Frontal cortex (tissue), 3 donors: ENCODE measurements at regions not wholly inside any gene's neighbourhood (a gene's known extent, or its start where the extent isn't known, plus 50 kb on each side); places are given as distances from the start of the nearest gene placed in this dataset.

ENCODE experiments used
- DNase-seq, 2 donors: peaks; one replicate each; pipeline ENCODE4 v3.0.0; 2012; ENCODE audit warnings: low spot score in 2 of 2
- FAIRE-seq: peaks from 2 replicates; lab custom pipeline; 2012; peaks lifted over from hg19 to GRCh38; lab: Jason Lieb, UNC
- donor health status: control.
- donor health status: control.
- donor health status: control.

DNA sequence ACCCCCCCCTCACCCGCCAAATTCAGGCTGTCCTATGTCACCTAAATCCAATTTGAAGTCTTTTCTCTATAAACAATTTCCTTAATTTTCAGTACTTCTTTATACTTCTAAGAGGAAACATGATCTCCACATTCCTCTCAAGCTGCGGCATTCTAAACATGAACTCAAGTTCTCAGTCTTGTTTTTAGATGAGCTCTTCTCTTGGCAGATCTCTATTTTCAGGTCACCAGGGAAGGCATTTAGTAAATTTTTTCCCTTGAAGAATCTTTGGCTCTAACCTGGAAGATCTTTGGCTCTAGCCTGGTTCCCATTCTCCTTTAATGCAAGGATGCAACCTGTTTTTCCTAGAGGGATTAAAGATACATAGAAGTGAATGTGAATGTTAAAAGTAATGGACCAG lies 193.4 kb downstream of the ATG4C start:
- no peak for FAIRE-seq
- DNase-seq: no peak

GRCh38 chr1:62978741-62979140 lies 194.8 kb downstream of the ATG4C start:
- DNase-seq: no peak
- no peak for FAIRE-seq

DNA sequence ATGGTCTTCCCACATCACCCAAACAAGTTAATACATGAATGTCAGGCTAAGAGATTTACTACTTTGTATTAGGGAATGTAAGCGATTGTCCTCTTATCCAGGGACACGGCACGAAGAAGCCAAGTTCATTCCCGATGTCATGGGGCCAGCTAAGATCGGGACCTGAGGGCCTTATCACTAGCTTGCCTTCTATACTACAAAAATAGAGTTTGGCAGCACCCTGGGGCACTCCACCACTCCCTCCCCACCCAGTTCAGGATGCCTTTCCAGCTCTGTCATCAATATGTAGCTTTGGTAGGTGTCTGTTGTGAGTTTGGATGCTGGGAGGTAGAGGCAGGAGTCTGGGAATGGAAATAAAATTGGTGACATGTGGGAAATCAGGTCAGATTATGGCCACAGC lies 197.5 kb downstream of the ATG4C start:
- no peak for DNase-seq
- FAIRE-seq: no peak

DNA sequence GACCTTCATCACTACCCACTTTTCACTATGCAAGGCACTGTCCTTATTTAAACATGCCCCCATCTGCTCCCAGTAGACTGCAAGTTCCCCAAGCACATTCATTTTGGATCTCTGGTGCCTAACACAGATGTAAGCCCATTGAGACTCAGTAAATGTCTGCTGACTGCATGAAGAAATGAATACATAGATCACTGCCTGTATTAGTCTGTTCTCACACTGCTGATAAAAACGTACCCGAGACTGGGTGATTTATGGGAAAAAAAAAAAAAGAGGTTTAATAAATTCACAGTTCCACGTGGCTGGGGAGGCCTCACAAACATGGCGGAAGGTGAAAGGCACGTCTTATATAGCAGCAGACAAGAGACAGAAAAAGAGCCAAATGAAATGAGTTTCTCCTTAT lies 204.9 kb downstream of the ATG4C start:
- FAIRE-seq (no peak), DNase-seq (no peak)

GRCh38 chr1:62989497-62989896 lies 205.6 kb downstream of the ATG4C start:
- FAIRE-seq: no peak
- DNase-seq: no peak

- no peak for FAIRE-seq
- no peak for DNase-seq
These were observed 207.2 kb downstream of the ATG4C start for GRCh38 chr1:62991152-62991551.

DNA sequence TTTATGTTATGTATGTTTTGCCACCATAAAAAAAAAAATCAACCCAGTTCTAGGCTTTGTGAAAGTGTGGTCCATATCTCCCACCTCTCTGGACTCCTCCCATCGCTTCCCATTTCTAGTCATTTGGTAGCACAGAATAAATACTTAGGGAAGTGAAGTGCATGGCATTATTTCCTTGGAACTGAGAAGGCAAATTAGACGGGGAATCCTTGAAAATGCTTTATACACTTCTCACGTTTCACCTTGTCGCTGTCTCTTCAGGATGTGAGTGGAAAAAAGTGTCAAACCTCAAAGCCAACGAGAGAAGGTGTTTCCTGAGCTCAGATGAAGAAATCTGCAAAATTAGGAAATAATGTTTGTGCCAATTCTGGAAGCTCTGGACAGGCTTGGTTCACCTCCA lies 209.9 kb downstream of the ATG4C start:
- DNase-seq (no peak), FAIRE-seq (no peak)

DNA sequence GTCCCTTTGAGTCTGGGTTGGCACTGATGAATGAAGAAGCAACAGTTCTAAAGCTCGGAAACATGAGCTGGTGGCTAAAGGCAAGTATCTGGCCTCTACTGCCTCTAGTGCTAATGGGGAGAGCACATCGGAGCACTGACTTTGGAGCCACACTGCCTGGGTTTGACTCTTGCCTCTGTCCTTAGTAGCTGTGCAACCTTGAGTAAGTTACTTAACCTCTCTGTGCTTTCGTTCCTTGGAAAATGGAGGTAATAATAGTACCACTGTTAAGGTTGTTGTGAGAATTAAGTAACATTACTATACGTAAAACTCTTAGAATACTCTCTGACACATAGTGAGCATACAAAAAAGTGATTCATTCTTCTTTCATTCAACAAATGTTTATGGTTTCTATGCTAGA lies 211.2 kb downstream of the ATG4C start:
- no peak for FAIRE-seq
- DNase-seq: no peak

DNA sequence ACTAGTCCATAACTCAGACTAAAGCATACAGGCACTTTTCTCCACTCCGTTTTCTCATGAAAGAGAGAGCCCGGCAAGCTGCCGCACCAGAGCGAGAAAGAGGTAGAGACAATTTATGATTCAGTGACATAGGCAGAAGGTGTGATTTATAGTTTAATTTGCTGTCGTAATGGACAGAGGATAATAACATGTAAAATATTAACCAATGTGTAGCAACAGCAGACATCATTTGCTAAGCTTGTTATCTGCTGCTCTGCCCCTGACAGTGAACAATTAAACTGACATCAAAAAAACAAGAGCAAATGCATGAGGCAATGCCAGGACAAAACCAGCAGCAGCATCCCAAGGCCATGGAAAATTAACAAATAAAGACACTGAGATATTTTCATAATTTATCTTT lies 214.0 kb downstream of the ATG4C start:
- FAIRE-seq: no peak
- no peak for DNase-seq

DNA sequence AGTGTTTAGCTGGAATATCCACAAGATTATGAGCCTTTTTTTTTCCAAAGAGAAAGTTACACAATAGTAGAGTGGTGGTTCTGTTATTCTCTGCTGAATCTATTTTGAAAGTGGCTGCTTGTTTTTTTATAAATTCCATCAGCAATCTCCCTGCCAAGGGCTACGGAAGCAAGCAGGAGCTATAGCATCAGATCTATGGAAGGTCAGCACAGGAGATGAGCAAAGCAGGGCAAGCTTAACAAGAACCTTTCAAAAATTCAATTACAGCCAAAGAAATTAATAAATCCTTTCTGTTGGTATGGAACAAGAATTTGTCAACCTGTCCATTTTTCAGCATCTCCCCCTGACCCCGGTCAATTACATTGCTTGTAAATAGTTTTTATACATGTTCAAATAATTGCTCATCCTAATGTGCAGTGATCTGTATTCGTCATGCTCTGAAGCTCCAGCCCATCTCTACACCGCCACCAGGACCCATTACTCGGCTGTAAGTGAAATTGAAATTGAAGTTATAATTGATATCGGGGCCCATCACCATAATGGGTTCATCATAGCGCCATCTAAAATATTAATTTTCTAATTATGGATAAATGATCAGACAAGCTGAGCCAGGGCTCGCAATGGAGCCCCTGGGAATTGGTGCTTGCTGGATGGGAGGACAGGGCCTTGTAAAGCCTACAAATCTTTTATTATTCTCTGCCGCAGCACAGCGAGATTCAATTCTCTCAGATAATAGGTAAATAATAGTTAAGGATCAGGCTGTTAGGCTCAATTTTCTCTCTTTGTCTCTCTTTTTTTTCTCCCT lies 215.1 kb downstream of the ATG4C start:
- no peak for FAIRE-seq
- DNase-seq: no peak

- FAIRE-seq (no peak), DNase-seq (no peak)
These were observed 216.6 kb downstream of the ATG4C start for GRCh38 chr1:63000508-63000907.

GRCh38 chr1:63004868-63005267 lies 220.9 kb downstream of the ATG4C start:
- DNase-seq (peak; percentile 12 to 32), FAIRE-seq (no peak)

GRCh38 chr1:63005812-63006211 lies 221.9 kb downstream of the ATG4C start:
- FAIRE-seq: no peak
- no peak for DNase-seq

GRCh38 chr1:63009421-63009820 lies 225.5 kb downstream of the ATG4C start:
- no peak for FAIRE-seq

DNA sequence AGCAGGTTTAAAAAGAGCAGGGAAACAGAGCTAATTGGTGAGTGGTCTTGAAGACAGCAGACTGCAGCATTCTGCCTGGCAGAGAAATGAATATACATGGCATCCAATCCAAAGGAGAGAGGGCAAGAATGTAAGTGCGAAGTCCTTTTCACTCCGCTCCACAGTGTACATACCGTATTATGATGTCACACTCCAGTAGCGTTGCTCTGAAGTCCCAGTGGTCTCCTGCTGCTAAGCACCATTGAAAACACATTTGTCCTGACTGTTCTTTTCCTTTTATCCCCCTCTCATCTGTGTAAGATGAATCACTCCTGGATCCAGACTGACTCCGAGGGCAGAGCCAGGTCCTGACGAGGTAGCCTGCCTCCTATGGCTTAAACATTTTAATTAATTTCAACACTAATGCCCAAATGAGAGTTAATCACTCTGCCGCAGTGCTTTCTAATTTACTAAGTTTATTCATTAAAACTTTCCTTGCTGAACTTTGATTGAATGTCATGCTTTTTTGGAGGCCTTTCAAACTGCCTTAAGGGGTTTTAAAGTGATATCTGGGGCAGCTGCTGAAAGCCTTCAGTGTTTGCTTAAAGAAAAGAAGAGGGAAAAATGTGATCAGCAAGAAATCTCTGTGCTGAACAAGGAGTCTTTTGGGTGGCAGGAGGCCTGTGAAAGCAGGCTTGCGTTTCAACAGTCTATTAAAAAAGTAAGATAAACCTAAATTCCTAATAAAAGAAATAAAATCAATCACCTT lies 227.2 kb downstream of the ATG4C start:
- DNase-seq (no peak), FAIRE-seq (no peak)

More at GRCh38 chr1:63009421-63009820, 225.5 kb downstream of the ATG4C start:
- no peak for DNase-seq

DNA sequence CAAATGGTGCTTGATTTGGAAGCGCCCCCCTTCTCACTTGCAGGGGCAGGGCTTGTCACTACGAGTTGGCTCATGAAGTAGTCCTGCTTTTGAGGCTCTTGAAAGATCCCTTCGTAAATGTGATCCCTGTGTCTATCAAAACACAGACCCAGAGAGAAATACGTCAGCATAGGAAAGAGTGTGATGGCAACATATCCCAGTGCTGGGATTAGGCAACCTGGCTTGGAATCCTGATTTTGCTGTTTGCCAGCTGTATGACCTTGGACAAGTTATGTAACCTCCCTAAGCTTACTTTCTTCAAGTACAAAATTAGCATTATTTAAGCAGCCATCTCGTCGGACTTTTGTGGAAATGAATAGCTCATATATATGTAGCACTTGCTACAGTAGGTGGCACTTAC lies 228.4 kb downstream of the ATG4C start:
- FAIRE-seq: no peak
- DNase-seq: no peak

DNA sequence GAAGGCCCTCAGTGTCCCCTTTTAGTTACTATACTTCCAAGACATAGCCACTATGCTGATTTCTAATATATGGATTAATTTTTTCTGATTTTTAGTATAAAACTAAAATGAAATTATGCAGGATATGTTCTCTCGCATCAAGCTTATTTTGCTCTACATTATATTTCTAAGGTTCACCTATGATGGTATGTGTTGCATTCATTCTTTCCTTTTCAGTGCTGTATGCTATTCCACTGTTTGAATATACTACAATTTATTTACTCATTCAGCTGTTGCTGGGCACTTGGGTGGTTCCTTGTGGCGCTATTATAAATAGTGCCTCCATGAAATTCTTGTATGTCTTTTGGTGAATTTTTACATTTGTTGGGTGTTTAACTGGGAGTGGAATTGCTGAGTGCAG lies 230.3 kb downstream of the ATG4C start:
- no peak for FAIRE-seq
- DNase-seq: no peak

- no peak for FAIRE-seq
- no peak for DNase-seq
These were observed 238.4 kb downstream of the ATG4C start for GRCh38 chr1:63022319-63022718.

GRCh38 chr1:63023171-63023570 lies 239.2 kb downstream of the ATG4C start:
- FAIRE-seq: no peak
- no peak for DNase-seq

DNA sequence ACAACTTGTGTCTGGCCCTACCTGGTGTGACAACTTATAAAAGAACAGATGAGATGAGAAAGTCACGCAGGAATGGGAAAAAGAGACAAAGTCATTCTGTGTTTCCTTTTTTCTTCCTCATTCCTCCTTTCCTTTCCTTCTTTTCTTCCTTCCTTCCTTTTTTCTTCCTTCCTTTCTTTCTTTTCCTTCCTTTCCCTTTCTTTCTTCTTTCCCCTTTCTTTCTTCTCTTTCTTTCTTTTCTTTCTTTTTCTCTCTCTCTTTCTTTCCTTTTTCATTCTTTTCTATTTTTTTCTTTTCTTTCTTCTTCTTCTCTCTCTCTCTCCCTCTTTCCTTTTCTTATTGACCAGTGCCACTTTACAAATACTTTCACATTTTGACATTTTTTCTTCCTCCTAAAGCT lies 239.7 kb downstream of the ATG4C start:
- FAIRE-seq: no peak
- DNase-seq: no peak

DNA sequence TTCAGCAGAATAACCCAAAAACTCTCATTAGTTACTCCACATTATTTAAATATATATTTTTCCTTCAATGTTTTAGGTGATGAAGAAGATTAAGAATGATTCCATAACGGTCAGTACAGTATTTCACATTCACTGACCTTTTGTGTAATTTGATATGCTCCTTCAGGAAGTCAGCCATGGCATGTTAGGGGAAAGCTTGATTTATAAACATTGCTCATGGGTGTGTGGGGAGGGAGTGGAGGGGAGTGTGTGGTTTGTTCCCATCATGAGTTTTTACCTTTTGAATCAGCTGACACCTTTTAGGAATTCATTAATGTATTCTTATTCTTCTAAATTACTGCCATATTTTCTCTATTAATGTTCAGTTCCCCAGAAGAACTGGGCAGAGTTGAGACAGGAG lies 240.2 kb downstream of the ATG4C start:
- no peak for DNase-seq
- FAIRE-seq: no peak

GRCh38 chr1:63027176-63027575 lies 243.2 kb downstream of the ATG4C start:
- DNase-seq (no peak), FAIRE-seq (no peak)
